ELR (cell line): ENCODE measurements at regions not wholly inside any gene's neighbourhood (a gene's known extent, or its start where the extent isn't known, plus 50 kb on each side); places are given as distances from the start of the nearest gene placed in this dataset.

Experiments used
- DNase-seq: peaks from one replicate; pipeline ENCODE4 v3.0.0-alpha.2; 2015; ENCODE audit warnings: low read depth

GRCh38 chr5:135235551-135236227 is 163.3 kb downstream of the MACROH2A1 start:
- no peak for DNase-seq

- DNase-seq: no peak
Measured at GRCh38 chr5:135234666-135235401, 164.2 kb downstream of the MACROH2A1 start.

GRCh38 chr5:135234242-135234641 is 164.8 kb downstream of the MACROH2A1 start:
- DNase-seq: no peak

GRCh38 chr5:135233477-135233876 is 165.6 kb downstream of the MACROH2A1 start:
- DNase-seq: no peak

- DNase-seq: no peak
Measured at GRCh38 chr5:135232958-135233357, 166.1 kb downstream of the MACROH2A1 start.

GRCh38 chr5:135231289-135231688 is 167.7 kb downstream of the MACROH2A1 start:
- no peak for DNase-seq

- DNase-seq: no peak
Measured at GRCh38 chr5:135230251-135230925, 168.6 kb downstream of the MACROH2A1 start.

- DNase-seq: no peak
Measured at GRCh38 chr5:135229679-135230132, 169.3 kb downstream of the MACROH2A1 start.

- no peak for DNase-seq
Measured at GRCh38 chr5:135229122-135229521, 169.9 kb downstream of the MACROH2A1 start.

- DNase-seq: no peak
Measured at GRCh38 chr5:135228222-135228621, 170.8 kb downstream of the MACROH2A1 start.

GRCh38 chr5:135227064-135228022 is 171.7 kb downstream of the MACROH2A1 start:
- DNase-seq: no peak

- no peak for DNase-seq
Measured at GRCh38 chr5:135225856-135226560, 173.0 kb downstream of the MACROH2A1 start.

GRCh38 chr5:135223891-135224625 is 175.0 kb downstream of the MACROH2A1 start:
- no peak for DNase-seq

GRCh38 chr5:135223404-135223803 is 175.6 kb downstream of the MACROH2A1 start:
- no peak for DNase-seq

GRCh38 chr5:135222771-135223170 is 176.3 kb downstream of the MACROH2A1 start:
- DNase-seq: no peak

GRCh38 chr5:135222171-135222681 is 176.8 kb downstream of the MACROH2A1 start:
- peak; percentile 33 for DNase-seq

GRCh38 chr5:135221696-135222095 is 177.3 kb downstream of the MACROH2A1 start:
- DNase-seq: no peak

- no peak for DNase-seq
Measured at GRCh38 chr5:135221187-135221473, 177.9 kb downstream of the MACROH2A1 start.

- DNase-seq: no peak
Measured at GRCh38 chr5:135220394-135221186, 178.4 kb downstream of the MACROH2A1 start.

GRCh38 chr5:135219868-135220267 is 179.2 kb downstream of the MACROH2A1 start:
- DNase-seq: no peak
